BLaER1 treated with 17β-estradiol and CSF1 and Interleukin-3, amounts not matched to agents 10 nM and 100 nM (cell line): ENCODE measurements at regions not wholly inside any gene's neighbourhood (a gene's known extent, or its start where the extent isn't known, plus 50 kb on each side); places are given as distances from the start of the nearest gene placed in this dataset.

Experiments
- H3K27ac ChIP-seq, 11 experiments: shearing (Covaris generic); formaldehyde crosslinking; 2 replicates each; pipeline ENCODE4 v1.8.1; 2022
- H3K27me3 ChIP-seq, 11 experiments: shearing (Covaris generic); formaldehyde crosslinking; 2 replicates each; pipeline ENCODE4 v1.8.1; 2022
- H3K36me3 ChIP-seq, 11 experiments: shearing (Covaris generic); formaldehyde crosslinking; 2 replicates each; pipeline ENCODE4 v1.8.1; 2022
- H3K4me1 ChIP-seq, 10 experiments: shearing (Covaris generic); formaldehyde crosslinking; 2 replicates each; pipeline ENCODE4 v1.8.1; 2022
- H3K4me2 ChIP-seq, 11 experiments: shearing (Covaris generic); formaldehyde crosslinking; 2 replicates each; pipeline ENCODE4 v1.8.1; 2022
- H3K4me3 ChIP-seq, 10 experiments: shearing (Covaris generic); formaldehyde crosslinking; 2 replicates each; pipeline ENCODE4 v1.8.1; 2022
- H3K9ac ChIP-seq, 11 experiments: shearing (Covaris generic); formaldehyde crosslinking; 2 replicates each; pipeline ENCODE4 v1.8.1; 2022
- H3K9me3 ChIP-seq, 11 experiments: shearing (Covaris generic); formaldehyde crosslinking; replicated peaks in 1 of 11; 2 replicates each; pipeline ENCODE4 v1.8.1; 2022
- H4K20me1 ChIP-seq, 11 experiments: shearing (Covaris generic); formaldehyde crosslinking; 2 replicates each; pipeline ENCODE4 v1.8.1; 2022
- Cebpa-rat ChIP-seq, 11 experiments: shearing (Covaris generic); IDR thresholded peaks; 2 replicates each; pipeline ENCODE4 v1.8.1; 2022

GRCh38 chr4:112889619-112890527 lies 159.6 kb upstream of the ANK2 start:
- Histone ChIP-seq H3K4me3 (no peak overlapping the region), H3K9ac (0 out of 22 replicates have a peak overlapping the region, but pooled peaks of 1 of the 11 experiments have one; percentile 31)

GRCh38 chr4:112894480-112894879 lies 155.0 kb upstream of the ANK2 start:
- no peak overlapping the region for H3K9ac ChIP-seq
- H3K4me1 ChIP-seq, result peaks cover 0 to 9% (median 6%) of the 10 kb centered on the region in 10 experiments; a peak in 4 of 20 replicates

More at GRCh38 chr4:112889619-112890527, 159.6 kb upstream of the ANK2 start:
- Histone ChIP-seq H3K9me3 (0 out of 22 replicates have a peak, but pooled peaks cover 0 to 8% (median 0%) of the 10 kb centered on the region in 11 experiments), H3K36me3 (no peaks in the 10 kb centered on the region), H3K27ac (peak overlapping the region in 7 of 11 experiments; percentile 3 to 69 (median 58); a peak in 11 of 22 replicates), H3K4me2 (peak overlapping the region in 4 of 11 experiments; percentile 10 to 29 (median 28); a peak in 7 of 22 replicates), H3K27me3 (no peaks in the 10 kb centered on the region), H3K4me1 (peaks cover 0 to 9% (median 6%) of the 10 kb centered on the region in 10 experiments; a peak in 4 of 20 replicates), H4K20me1 (no peaks in the 10 kb centered on the region; a peak in 1 of 22 replicates)
- peak in 1 of 11 experiments; percentile 55; a peak in 3 of 22 replicates for TF ChIP-seq Cebpa-rat (IDR thresholded peaks at IDR 0.05)

GRCh38 chr4:112894951-112895350 lies 154.5 kb upstream of the ANK2 start:
- Histone ChIP-seq H3K4me1 (peaks cover 0 to 4% (median 2%) of the 10 kb centered on the region in 10 experiments; a peak in 3 of 20 replicates), H3K27me3 (no peaks in the 10 kb centered on the region), H3K27ac (no peak overlapping the region), H3K4me3 (no peak overlapping the region), H4K20me1 (no peaks in the 10 kb centered on the region; a peak in 1 of 22 replicates), H3K9ac (no peak overlapping the region), H3K36me3 (no peaks in the 10 kb centered on the region), H3K4me2 (no peak overlapping the region), H3K9me3 (no peaks in the 10 kb centered on the region)
- no peak for TF ChIP-seq Cebpa-rat (IDR thresholded peaks at IDR 0.05)

More at GRCh38 chr4:112894480-112894879, 155.0 kb upstream of the ANK2 start:
- no peaks in the 10 kb centered on the region; a peak in 1 of 22 replicates for H4K20me1 ChIP-seq
- H3K4me2 ChIP-seq, result no peak overlapping the region
- H3K27ac ChIP-seq, result no peak overlapping the region
- H3K27me3 ChIP-seq, result no peaks in the 10 kb centered on the region
- H3K4me3 ChIP-seq, result no peak overlapping the region
- no peaks in the 10 kb centered on the region for H3K9me3 ChIP-seq
- no peaks in the 10 kb centered on the region for H3K36me3 ChIP-seq
- no peak for TF ChIP-seq Cebpa-rat (IDR thresholded peaks at IDR 0.05)

- Histone ChIP-seq H3K27me3 (no peaks in the 10 kb centered on the region), H3K4me3 (no peak overlapping the region), H4K20me1 (no peaks in the 10 kb centered on the region; a peak in 1 of 22 replicates), H3K27ac (no peak overlapping the region), H3K36me3 (no peaks in the 10 kb centered on the region), H3K4me2 (no peak overlapping the region), H3K4me1 (no peaks in the 10 kb centered on the region), H3K9me3 (no peaks in the 10 kb centered on the region), H3K9ac (no peak overlapping the region)
- TF ChIP-seq Cebpa-rat (IDR thresholded peaks at IDR 0.05), result no peak
Measured at GRCh38 chr4:112895811-112896608, 153.4 kb upstream of the ANK2 start.

- H3K27ac ChIP-seq, result no peak overlapping the region
- no peak overlapping the region for H3K4me3 ChIP-seq
- H4K20me1 ChIP-seq, result no peaks in the 10 kb centered on the region; a peak in 1 of 22 replicates
- no peak overlapping the region for H3K4me2 ChIP-seq
- no peaks in the 10 kb centered on the region for H3K4me1 ChIP-seq
- H3K36me3 ChIP-seq, result no peaks in the 10 kb centered on the region
- no peaks in the 10 kb centered on the region for H3K9me3 ChIP-seq
- TF ChIP-seq Cebpa-rat (IDR thresholded peaks at IDR 0.05), result no peak
- H3K27me3 ChIP-seq, result no peaks in the 10 kb centered on the region
- H3K9ac ChIP-seq, result no peak overlapping the region
Measured at GRCh38 chr4:112896609-112897190, 152.8 kb upstream of the ANK2 start.

GRCh38 chr4:112897543-112897942 lies 151.9 kb upstream of the ANK2 start:
- Histone ChIP-seq H3K4me1 (no peaks in the 10 kb centered on the region), H3K4me2 (no peak overlapping the region), H3K9ac (no peak overlapping the region), H3K4me3 (no peak overlapping the region), H3K36me3 (no peaks in the 10 kb centered on the region), H3K27ac (no peak overlapping the region), H4K20me1 (no peaks in the 10 kb centered on the region; a peak in 1 of 22 replicates), H3K27me3 (no peaks in the 10 kb centered on the region), H3K9me3 (no peaks in the 10 kb centered on the region)
- no peak for TF ChIP-seq Cebpa-rat (IDR thresholded peaks at IDR 0.05)

- Histone ChIP-seq H3K27ac (no peak overlapping the region), H3K9ac (no peak overlapping the region), H3K27me3 (no peaks in the 10 kb centered on the region), H4K20me1 (no peaks in the 10 kb centered on the region; a peak in 1 of 22 replicates), H3K36me3 (no peaks in the 10 kb centered on the region), H3K4me2 (no peak overlapping the region), H3K4me3 (no peak overlapping the region), H3K9me3 (no peaks in the 10 kb centered on the region), H3K4me1 (no peaks in the 10 kb centered on the region)
- TF ChIP-seq Cebpa-rat (IDR thresholded peaks at IDR 0.05), result no peak
Measured at GRCh38 chr4:112898357-112899141, 150.9 kb upstream of the ANK2 start.

GRCh38 chr4:112900416-112900815 lies 149.0 kb upstream of the ANK2 start:
- no peaks in the 10 kb centered on the region for H3K36me3 ChIP-seq
- no peaks in the 10 kb centered on the region for H3K27me3 ChIP-seq
- no peak overlapping the region for H3K4me2 ChIP-seq
- H3K4me1 ChIP-seq, result no peaks in the 10 kb centered on the region
- H3K27ac ChIP-seq, result no peak overlapping the region
- TF ChIP-seq Cebpa-rat (IDR thresholded peaks at IDR 0.05), result no peak
- no peaks in the 10 kb centered on the region for H4K20me1 ChIP-seq
- no peaks in the 10 kb centered on the region for H3K9me3 ChIP-seq
- no peak overlapping the region for H3K4me3 ChIP-seq
- H3K9ac ChIP-seq, result no peak overlapping the region
